ENCODE measurements at regions not wholly inside any gene's neighbourhood (a gene's known extent, or its start where the extent isn't known, plus 50 kb on each side); places are given as distances from the start of the nearest gene placed in this dataset.

GRCh38 chr14:65357113-65357512, 55.4 kb upstream of the FUT8 start:
- no peak for DNase-seq

GRCh38 chr14:65357689-65358088, 54.8 kb upstream of the FUT8 start:
- DNase-seq = no peak

GRCh38 chr14:65359503-65359902, 53.0 kb upstream of the FUT8 start:
- peak; percentile 26 to 60 (median 42) for DNase-seq

GRCh38 chr14:65360144-65360784, 52.3 kb upstream of the FUT8 start:
- DNase-seq = no peak

- DNase-seq = no peak
Observed at GRCh38 chr14:65361920-65362319, 50.6 kb upstream of the FUT8 start.

Data from suppressor macrophage (primary cell).